Naive thymus-derived CD8-positive, alpha-beta T cell (primary cell): ENCODE measurements at regions not wholly inside any gene's neighbourhood (a gene's known extent, or its start where the extent isn't known, plus 50 kb on each side); places are given as distances from the start of the nearest gene placed in this dataset.
A peak's percentile ranks its signal among the peaks of the same experiment; 100 is the strongest.
"Not testable (repeated sequence)": the region's sequence is repeated elsewhere in the genome, so short reads cannot be mapped to it uniquely, and the experiment has no call there.

Source experiments
- ATAC-seq, 2 donors: fragments of 150-1000 bp; cut with Tn5 transposase in 1 of 2; sonication (Bioruptor Pico), chemical (Tn5 transposase) in 1 of 2; 1 replicate in 1 of 2; 2 replicates in 1 of 2; pipeline ENCODE4 v1.10.0; 2021; ENCODE audit warnings: mild to moderate bottlenecking in 2 of 2, moderate library complexity in 2 of 2
- POLR2A ChIA-PET: fragments of 350-600 bp; sonication (Branson Sonifier 250); formaldehyde crosslinking; loops from one replicate; lab custom pipeline; 2021; ENCODE audit warnings: antibody characterized with exemption; lab: Charles Lee
- DNase-seq, 10 donors: peaks; one replicate each; pipeline versions ENCODE4 v3.0.0 to v3.0.0-alpha.2; 2020 to 2022
- H3K27ac Mint-ChIP-seq, 10 donors: one replicate each; pipeline ENCODE4 v1.8.0; 2020 to 2022; ENCODE audit warnings: mild to moderate bottlenecking in 10 of 10, mixed read lengths in 10 of 10, moderate library complexity in 4 of 10, inconsistent platforms in 1 of 10
- H3K27me3 Mint-ChIP-seq, 5 donors: one replicate each; pipeline ENCODE4 v1.8.0; 2021 to 2022; ENCODE audit warnings: mixed read lengths in 5 of 5
- H3K36me3 Mint-ChIP-seq, 3 donors: one replicate each; pipeline ENCODE4 v1.8.0; 2020 to 2022; ENCODE audit warnings: mixed read lengths in 3 of 3, mild to moderate bottlenecking in 2 of 3, inconsistent platforms in 1 of 3
- H3K4me1 Mint-ChIP-seq, 4 donors: one replicate each; pipeline ENCODE4 v1.8.0; 2021 to 2022; ENCODE audit warnings: mixed read lengths in 4 of 4
- H3K4me3 Mint-ChIP-seq, 10 donors: one replicate each; pipeline ENCODE4 v1.8.0; 2020 to 2022; ENCODE audit warnings: mild to moderate bottlenecking in 10 of 10, mixed read lengths in 10 of 10, moderate library complexity in 6 of 10, inconsistent platforms in 1 of 10
- H3K9me3 Mint-ChIP-seq, 9 donors: one replicate each; pipeline ENCODE4 v1.8.0; 2020 to 2022; ENCODE audit warnings: mixed read lengths in 9 of 9, mild to moderate bottlenecking in 3 of 9, inconsistent platforms in 1 of 9, moderate library complexity in 1 of 9

GRCh38 chr5:131107128-131107527 lies 57.9 kb downstream of the HINT1 start:
- POLR2A ChIA-PET = no interaction called here
- Mint-ChIP-seq H3K4me3 (no peak overlapping the region), H3K36me3 (no peaks in the 10 kb centered on the region), H3K27ac (no peak overlapping the region), H3K4me1 (peaks cover 7 to 15% (median 9%) of the 10 kb centered on the region in 4 donors), H3K9me3 (no peaks in the 10 kb centered on the region), H3K27me3 (no peaks in the 10 kb centered on the region)
- DNase-seq (no peak), ATAC-seq (no peak)

- H3K9me3 Mint-ChIP-seq = no peaks in the 10 kb centered on the region
- H3K27ac Mint-ChIP-seq = no peak overlapping the region
- H3K4me3 Mint-ChIP-seq = no peak overlapping the region
- ATAC-seq (no peak), DNase-seq (no peak)
- no peaks in the 10 kb centered on the region for H3K36me3 Mint-ChIP-seq
- no peaks in the 10 kb centered on the region for H3K27me3 Mint-ChIP-seq
- POLR2A ChIA-PET = interaction anchor here (0.7 kb wide), 1 partner anchor 159 kb away, joined by 3 read pairs; no protein-coding TSS in a partner anchor
- H3K4me1 Mint-ChIP-seq = peaks cover 4 to 9% (median 7%) of the 10 kb centered on the region in 4 donors
These were observed 60.8 kb downstream of the HINT1 start for GRCh38 chr5:131104169-131104808.

- POLR2A ChIA-PET = no interaction called here
- Mint-ChIP-seq H3K9me3 (peaks cover 0 to 14% (median 7%) of the 10 kb centered on the region in 9 donors), H3K4me1 (no peaks in the 10 kb centered on the region)
These were observed 68.0 kb downstream of the HINT1 start for GRCh38 chr5:131096774-131097710.

DNA sequence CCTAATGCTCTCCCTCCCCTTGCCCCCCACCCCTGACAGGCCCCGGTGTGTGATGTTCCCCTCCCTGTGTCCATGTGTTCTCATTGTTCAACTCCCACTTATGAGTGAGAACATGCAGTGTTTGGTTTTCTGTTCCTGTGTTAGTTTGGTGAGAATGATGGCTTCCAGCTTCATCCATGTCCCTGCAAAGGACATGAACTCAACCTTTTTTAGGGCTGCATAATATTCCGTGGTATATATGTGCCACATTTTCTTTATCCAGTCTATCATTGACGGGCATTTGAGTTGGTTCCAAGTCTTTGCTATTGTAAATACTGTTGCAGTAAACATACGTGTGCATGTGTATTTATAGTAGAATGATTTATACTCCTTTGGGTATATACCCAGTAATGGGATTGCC lies 69.5 kb downstream of the HINT1 start:
- Mint-ChIP-seq H3K9me3 (peaks cover 0 to 14% (median 7%) of the 10 kb centered on the region in 9 donors), H3K36me3 (peaks cover 0 to 12% (median 7%) of the 10 kb centered on the region in 3 donors)
- DNase-seq, H3K27ac Mint-ChIP-seq, H3K27me3 Mint-ChIP-seq, ATAC-seq, POLR2A ChIA-PET, H3K4me3 Mint-ChIP-seq, H3K4me1 Mint-ChIP-seq: not testable (repeated sequence)

More at GRCh38 chr5:131096774-131097710, 68.0 kb downstream of the HINT1 start:
- Mint-ChIP-seq H3K36me3 (peaks cover 0 to 12% (median 7%) of the 10 kb centered on the region in 3 donors), H3K27me3 (peaks cover 0 to 6% (median 0%) of the 10 kb centered on the region in 5 donors), H3K4me3 (no peak overlapping the region), H3K27ac (no peak overlapping the region)
- ATAC-seq (no peak), DNase-seq (no peak)

GRCh38 chr5:131084436-131084835 lies 80.6 kb downstream of the HINT1 start:
- H3K4me3 Mint-ChIP-seq = no peak overlapping the region
- DNase-seq (no peak), ATAC-seq (no peak)
- H3K27me3 Mint-ChIP-seq = peaks cover 0 to 3% (median 0%) of the 10 kb centered on the region in 5 donors
- no peaks in the 10 kb centered on the region for H3K4me1 Mint-ChIP-seq
- POLR2A ChIA-PET = no interaction called here
- peaks cover 0 to 9% (median 0%) of the 10 kb centered on the region in 9 donors for H3K9me3 Mint-ChIP-seq
- peaks cover 0 to 7% (median 0%) of the 10 kb centered on the region in 3 donors for H3K36me3 Mint-ChIP-seq
- no peak overlapping the region for H3K27ac Mint-ChIP-seq

- H3K36me3 Mint-ChIP-seq = peaks cover 0 to 3% (median 0%) of the 10 kb centered on the region in 3 donors
- H3K4me1 Mint-ChIP-seq = peaks cover 2 to 19% (median 16%) of the 10 kb centered on the region in 4 donors
- no peak overlapping the region for H3K4me3 Mint-ChIP-seq
- peaks cover 0 to 3% (median 0%) of the 10 kb centered on the region in 5 donors for H3K27me3 Mint-ChIP-seq
- H3K27ac Mint-ChIP-seq = no peak overlapping the region
- POLR2A ChIA-PET = interaction anchor here (0.5 kb wide), 1 partner anchor 404 kb away, joined by 3 read pairs; no protein-coding TSS in a partner anchor
- DNase-seq = no peak
- peaks cover 0 to 4% (median 0%) of the 10 kb centered on the region in 9 donors for H3K9me3 Mint-ChIP-seq
- no peak for ATAC-seq
These were observed 83.1 kb downstream of the HINT1 start for GRCh38 chr5:131081913-131082488.

DNA sequence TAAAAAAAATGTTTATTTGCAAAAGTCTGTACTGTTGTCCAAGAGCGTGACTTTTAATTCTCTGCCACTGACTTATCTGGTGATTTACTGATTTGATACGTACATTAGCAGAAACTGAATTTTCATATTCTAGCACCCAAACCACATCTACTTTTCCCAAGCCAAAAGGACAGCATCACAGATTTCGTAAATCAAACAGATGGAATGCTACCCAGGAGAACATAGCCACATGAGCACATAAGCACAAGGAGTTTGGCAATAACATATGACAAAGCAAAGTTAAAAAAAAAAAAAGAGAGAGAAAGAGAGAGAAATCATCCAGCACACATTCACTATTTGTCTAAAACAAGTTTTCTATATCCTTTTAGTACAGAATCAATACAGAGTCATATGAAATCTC lies 83.7 kb downstream of the HINT1 start:
- ATAC-seq = no peak
- no peak for DNase-seq
- Mint-ChIP-seq H3K36me3 (peaks cover 0 to 3% (median 0%) of the 10 kb centered on the region in 3 donors), H3K4me3 (no peak overlapping the region), H3K27ac (no peak overlapping the region), H3K4me1 (peaks cover 5 to 25% (median 20%) of the 10 kb centered on the region in 4 donors), H3K9me3 (peaks cover 0 to 3% (median 0%) of the 10 kb centered on the region in 9 donors), H3K27me3 (no peaks in the 10 kb centered on the region)
- POLR2A ChIA-PET = no interaction called here

DNA sequence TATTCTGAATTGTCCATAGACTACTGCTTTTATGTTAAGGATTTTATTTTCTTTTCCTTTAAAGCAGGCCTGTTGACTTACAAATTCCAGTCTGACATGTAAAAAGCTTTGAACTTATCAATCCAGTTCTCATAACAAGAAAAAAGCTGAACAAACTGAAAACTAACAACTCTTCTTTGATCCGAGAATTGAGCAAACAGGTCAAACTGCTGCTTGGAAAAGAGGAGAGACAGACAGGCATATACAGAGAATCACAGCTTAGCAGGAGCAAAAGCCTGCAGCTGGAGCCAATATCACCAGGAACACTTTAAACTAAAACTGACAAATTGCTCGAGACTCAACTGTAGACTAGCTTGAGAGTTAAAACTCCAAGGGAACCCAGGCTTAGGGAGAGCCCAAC lies 85.8 kb downstream of the HINT1 start:
- no peak for DNase-seq
- peaks cover 0 to 2% (median 0%) of the 10 kb centered on the region in 3 donors for H3K36me3 Mint-ChIP-seq
- peaks cover 5 to 25% (median 20%) of the 10 kb centered on the region in 4 donors for H3K4me1 Mint-ChIP-seq
- ATAC-seq = no peak
- peaks cover 0 to 17% (median 0%) of the 10 kb centered on the region in 9 donors for H3K9me3 Mint-ChIP-seq
- POLR2A ChIA-PET = interaction anchor here (1.0 kb wide), 1 partner anchor 10 kb away, joined by 3 read pairs; no protein-coding TSS in a partner anchor
- H3K27me3 Mint-ChIP-seq = no peaks in the 10 kb centered on the region
- H3K27ac Mint-ChIP-seq = no peak overlapping the region
- H3K4me3 Mint-ChIP-seq = no peak overlapping the region

GRCh38 chr5:131068893-131069643 lies 96.0 kb downstream of the HINT1 start:
- Mint-ChIP-seq H3K4me1 (peaks cover 24 to 55% (median 53%) of the 10 kb centered on the region in 4 donors), H3K4me3 (peak overlapping the region; percentile 58 to 83 (median 73)), H3K36me3 (peaks cover 0 to 20% (median 17%) of the 10 kb centered on the region in 3 donors), H3K9me3 (peaks cover 11 to 21% (median 13%) of the 10 kb centered on the region in 9 donors), H3K27ac (peak overlapping the region; percentile 88 to 99 (median 93)), H3K27me3 (no peaks in the 10 kb centered on the region)
- POLR2A ChIA-PET = interaction anchor here (1.2 to 1.6 kb wide), 2 partner anchors 10 to 198 kb away, joined by 3 to 4 read pairs; no protein-coding TSS in a partner anchor
- peak; percentile 11 to 83 (median 59) for DNase-seq
- peak; percentile 100 for ATAC-seq

GRCh38 chr5:131068076-131068475 lies 97.0 kb downstream of the HINT1 start:
- ATAC-seq (no peak), DNase-seq (no peak)
- peaks cover 24 to 57% (median 54%) of the 10 kb centered on the region in 4 donors for H3K4me1 Mint-ChIP-seq
- H3K4me3 Mint-ChIP-seq = peak overlapping the region in 4 of 10 donors; percentile 4 to 74 (median 46)
- H3K9me3 Mint-ChIP-seq = peaks cover 11 to 22% (median 13%) of the 10 kb centered on the region in 9 donors
- peaks cover 0 to 20% (median 17%) of the 10 kb centered on the region in 3 donors for H3K36me3 Mint-ChIP-seq
- peak overlapping the region in 9 of 10 donors; percentile 43 to 97 (median 79) for H3K27ac Mint-ChIP-seq
- POLR2A ChIA-PET = no interaction called here
- H3K27me3 Mint-ChIP-seq = no peaks in the 10 kb centered on the region

- peak overlapping the region in 2 of 10 donors; percentile 31 to 40 for H3K4me3 Mint-ChIP-seq
- POLR2A ChIA-PET = interaction anchor here (1.1 kb wide), 1 partner anchor 9 kb away, joined by 4 read pairs; no protein-coding TSS in a partner anchor
- H3K4me1 Mint-ChIP-seq = peaks cover 24 to 57% (median 54%) of the 10 kb centered on the region in 4 donors
These were observed 97.4 kb downstream of the HINT1 start for GRCh38 chr5:131067636-131068035.

More at GRCh38 chr5:131067636-131068035, 97.4 kb downstream of the HINT1 start:
- no peak for DNase-seq
- Mint-ChIP-seq H3K27me3 (no peaks in the 10 kb centered on the region), H3K36me3 (peaks cover 0 to 20% (median 17%) of the 10 kb centered on the region in 3 donors), H3K9me3 (peaks cover 11 to 25% (median 13%) of the 10 kb centered on the region in 9 donors), H3K27ac (peak overlapping the region in 8 of 10 donors; percentile 43 to 97 (median 74))
- ATAC-seq = no peak
